ENCODE measurements at regions not wholly inside any gene's neighbourhood (a gene's known extent, or its start where the extent isn't known, plus 50 kb on each side); places are given as distances from the start of the nearest gene placed in this dataset.

DNA sequence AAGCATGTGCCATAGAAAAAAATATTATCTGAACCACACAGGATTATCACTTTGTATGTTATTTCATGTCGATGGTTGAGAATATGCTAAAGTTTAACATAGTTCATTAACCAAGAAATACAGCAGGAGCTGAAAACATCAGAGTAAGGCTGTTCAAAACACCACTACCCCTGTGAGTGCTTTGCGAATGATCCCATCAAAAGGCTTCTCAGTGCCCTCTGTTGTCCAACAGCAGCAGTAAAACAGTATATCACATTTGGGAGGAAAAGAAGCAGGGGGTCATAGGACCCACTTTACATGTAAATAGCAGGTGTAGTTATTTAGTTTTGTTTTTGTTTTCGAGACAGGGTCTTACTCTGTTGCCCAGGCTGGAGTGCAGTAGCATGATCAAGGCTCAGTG lies 289.4 kb upstream of the FMN2 start:
- TF ChIP-seq, protein P1, sequence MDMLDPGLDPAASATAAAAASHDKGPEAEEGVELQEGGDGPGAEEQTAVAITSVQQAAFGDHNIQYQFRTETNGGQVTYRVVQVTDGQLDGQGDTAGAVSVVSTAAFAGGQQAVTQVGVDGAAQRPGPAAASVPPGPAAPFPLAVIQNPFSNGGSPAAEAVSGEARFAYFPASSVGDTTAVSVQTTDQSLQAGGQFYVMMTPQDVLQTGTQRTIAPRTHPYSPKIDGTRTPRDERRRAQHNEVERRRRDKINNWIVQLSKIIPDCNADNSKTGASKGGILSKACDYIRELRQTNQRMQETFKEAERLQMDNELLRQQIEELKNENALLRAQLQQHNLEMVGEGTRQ (IDR thresholded peaks at IDR 0.05; ENCODE audit: low read depth, low read length): no peak
- TF ChIP-seq, protein P2, sequence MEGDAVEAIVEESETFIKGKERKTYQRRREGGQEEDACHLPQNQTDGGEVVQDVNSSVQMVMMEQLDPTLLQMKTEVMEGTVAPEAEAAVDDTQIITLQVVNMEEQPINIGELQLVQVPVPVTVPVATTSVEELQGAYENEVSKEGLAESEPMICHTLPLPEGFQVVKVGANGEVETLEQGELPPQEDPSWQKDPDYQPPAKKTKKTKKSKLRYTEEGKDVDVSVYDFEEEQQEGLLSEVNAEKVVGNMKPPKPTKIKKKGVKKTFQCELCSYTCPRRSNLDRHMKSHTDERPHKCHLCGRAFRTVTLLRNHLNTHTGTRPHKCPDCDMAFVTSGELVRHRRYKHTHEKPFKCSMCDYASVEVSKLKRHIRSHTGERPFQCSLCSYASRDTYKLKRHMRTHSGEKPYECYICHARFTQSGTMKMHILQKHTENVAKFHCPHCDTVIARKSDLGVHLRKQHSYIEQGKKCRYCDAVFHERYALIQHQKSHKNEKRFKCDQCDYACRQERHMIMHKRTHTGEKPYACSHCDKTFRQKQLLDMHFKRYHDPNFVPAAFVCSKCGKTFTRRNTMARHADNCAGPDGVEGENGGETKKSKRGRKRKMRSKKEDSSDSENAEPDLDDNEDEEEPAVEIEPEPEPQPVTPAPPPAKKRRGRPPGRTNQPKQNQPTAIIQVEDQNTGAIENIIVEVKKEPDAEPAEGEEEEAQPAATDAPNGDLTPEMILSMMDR (conservative IDR thresholded peaks at IDR 0.05; ENCODE audit: low read depth, low read length): no peak
- TF ChIP-seq NFE2L2 (IDR thresholded peaks at IDR 0.05; ENCODE audit: low read depth, low read length) (no peak), POLR2A (IDR thresholded peaks at IDR 0.05; ENCODE audit: low read depth, low read length) (no peak), MAZ (IDR thresholded peaks at IDR 0.05; ENCODE audit: borderline replicate concordance, low read depth, low read length) (no peak), RAD21 (IDR thresholded peaks at IDR 0.05; ENCODE audit: low read length) (no peak), MXI1 (IDR thresholded peaks at IDR 0.05; ENCODE audit: borderline replicate concordance, low read depth, low read length) (no peak), BHLHE40 (IDR thresholded peaks at IDR 0.05; ENCODE audit: low read depth, low read length) (no peak)

All from IMR-90 (cell line).